HuH-7 (cell line): ENCODE measurements at regions not wholly inside any gene's neighbourhood (a gene's known extent, or its start where the extent isn't known, plus 50 kb on each side); places are given as distances from the start of the nearest gene placed in this dataset.

Source experiments
- DNase-seq: peaks from one replicate; pipeline ENCODE4 v3.0.0; 2011; ENCODE audit warnings: low spot score

DNA sequence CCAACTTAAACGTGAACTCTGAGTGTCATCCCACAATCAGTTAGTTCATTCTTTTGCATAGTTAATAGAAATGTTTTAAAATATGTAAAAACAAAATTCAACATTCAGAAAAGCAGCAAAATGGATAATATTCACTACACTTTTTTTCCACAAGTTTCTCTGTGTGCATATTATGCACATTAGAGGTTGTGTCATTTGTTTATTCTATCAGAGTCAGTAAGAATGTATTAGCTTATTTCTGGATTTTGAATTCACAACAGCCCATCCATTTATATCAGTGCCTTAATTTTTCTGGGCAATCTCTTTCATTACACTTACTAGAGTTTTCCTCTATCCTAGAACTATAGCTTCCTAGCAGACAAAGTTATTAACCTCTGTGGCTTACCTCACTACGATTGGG is 432.7 kb upstream of the SEMA3A start:
- DNase-seq: no peak

DNA sequence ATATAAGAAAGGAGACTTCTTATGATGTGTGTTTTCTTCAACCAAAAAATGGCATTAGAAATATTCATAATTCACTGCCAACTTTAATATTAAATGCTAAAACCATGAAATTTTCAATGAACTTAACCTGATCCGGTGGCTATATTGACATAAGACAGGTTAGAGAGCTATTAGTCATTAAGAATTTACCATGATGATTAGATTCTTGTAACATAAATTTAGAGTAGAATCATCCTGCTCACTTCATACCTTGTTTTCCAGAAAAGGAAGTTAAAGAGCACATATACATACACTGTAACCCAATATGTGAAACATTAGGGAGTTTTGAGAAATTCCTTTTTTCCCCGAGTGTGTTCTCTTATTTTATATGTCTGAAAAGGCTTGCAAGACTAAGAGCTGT is 430.3 kb upstream of the SEMA3A start:
- DNase-seq: no peak

DNA sequence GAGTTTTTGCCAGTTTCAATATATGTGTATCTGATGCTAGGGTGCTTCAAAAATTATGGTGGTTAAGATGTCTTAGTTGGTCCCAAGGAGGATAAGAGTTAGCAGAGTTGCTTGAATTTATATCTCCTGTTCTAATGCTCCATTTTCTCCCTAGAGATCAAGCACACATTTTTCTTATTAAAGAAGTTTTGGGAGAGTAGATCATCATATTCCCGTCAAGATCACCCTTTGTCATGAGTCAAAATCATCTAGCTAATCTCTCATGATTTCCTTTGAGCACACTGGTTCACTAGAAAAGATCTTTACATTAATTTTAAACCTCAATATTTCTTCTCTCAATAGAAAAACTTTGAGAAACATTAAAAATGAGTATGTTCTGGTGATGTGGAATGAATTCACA is 429.9 kb upstream of the SEMA3A start:
- no peak for DNase-seq

DNA sequence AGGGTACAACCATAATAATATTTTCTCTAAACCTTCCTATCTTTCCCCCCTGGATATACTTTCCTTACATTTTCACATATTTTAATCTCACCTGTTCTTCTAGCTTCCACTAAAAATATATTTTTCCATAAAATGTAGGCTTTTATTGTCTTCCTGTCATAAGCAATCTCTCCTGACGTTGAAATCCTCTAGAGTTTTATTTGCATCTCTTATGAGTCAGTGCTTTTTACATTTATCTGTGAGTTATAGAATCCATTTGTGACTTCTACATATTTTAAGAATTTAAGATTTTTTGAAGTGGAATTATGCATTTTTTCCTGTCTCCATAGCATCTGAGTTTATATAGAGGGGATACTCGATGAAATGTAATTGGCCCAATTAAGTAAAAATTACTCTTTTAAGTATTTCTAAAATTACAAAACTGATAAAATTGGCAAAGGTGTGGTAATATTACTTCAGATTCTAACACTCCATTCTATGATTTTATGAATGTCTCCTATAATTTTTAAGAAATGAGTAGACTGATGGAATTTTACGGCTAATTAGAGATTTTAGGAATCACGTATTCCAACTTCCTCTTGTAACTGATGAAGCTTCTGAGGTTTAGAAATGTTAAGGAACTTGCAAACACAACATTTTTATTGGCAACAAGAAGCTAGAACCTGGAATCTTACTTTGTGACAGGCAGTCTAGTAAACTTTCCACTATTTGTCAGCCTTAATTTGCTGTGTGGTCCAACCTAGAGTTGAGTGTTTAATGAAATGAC is 422.9 kb upstream of the SEMA3A start:
- no peak for DNase-seq

DNA sequence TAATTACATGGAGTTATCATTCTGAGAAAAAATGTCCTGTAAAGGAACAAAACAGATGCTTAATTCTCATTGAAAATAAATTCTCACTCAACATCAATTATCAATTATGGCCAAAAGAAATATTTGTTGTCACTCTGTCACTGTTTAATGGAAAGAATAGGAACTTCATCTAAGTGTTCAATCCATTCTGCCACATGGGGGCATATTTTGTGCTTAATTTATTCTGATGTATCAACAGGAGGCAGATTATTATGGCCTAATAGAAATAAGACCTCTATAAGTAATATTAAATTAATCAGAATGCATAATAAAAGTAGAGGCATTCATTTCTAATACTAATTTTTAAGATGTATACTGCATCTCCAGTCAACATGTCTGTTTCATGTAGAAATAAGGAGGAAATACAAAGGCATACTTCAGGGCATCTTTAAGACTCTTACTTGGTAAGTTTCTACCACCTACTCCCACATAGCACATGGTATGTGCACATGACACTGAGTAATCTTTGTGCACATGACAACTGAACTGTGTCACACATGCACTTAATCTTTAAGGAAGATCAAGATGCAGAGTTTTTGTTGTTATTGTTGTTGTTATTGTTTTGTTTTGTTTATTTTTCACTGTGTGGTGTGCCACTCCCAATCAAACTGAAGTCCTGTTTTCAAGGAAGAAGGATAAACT is 420.4 kb upstream of the SEMA3A start:
- no peak for DNase-seq

DNA sequence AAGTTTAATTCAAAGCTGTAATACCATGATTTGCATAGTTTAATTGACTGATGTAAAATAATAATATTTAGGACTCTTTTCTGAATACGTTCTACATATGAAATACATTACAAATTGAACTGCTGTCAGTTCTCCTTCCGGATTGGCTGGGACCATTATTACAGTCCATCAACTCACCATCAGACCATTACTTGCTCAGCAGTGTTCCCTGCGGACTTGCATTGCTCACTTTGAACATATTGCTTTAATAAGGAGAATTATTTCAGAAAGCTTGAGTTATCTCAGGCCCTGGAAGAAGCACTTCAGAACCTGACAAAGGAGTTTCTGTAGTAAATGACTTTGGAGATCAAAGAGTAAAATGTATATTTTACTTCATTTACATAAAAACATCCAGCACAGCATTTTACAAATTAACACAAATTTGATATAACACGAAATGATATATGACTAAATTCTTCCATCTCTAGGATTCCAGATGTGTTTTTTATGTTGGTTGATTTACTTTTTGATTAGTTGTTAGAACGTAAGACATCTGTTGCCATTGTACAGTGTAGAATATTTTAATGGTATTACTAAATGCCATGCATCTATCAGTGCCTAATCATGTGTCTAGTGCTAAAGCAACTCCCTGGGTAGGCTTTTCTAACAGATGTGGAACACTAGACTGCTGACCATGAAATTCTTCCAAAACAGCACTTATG is 418.5 kb upstream of the SEMA3A start:
- no peak for DNase-seq

DNA sequence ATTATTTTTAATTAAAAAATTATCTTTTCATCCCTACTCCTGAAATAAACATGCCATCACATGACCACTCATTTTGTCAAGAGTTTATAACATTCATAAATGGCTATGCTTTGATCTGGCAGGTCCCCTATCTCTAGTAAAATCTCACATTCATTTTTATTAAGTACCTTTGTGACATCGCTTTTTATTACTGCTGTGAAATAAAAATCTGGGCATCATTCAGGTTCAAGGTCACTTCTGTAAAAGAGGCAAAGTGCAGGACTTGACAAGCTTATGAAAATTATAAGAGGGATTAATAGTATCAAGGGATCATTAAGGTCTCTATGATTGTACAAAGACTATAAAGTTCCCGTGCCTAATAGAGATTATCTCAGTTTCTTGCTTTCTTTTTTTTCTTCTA is 416.8 kb upstream of the SEMA3A start:
- no peak for DNase-seq

DNA sequence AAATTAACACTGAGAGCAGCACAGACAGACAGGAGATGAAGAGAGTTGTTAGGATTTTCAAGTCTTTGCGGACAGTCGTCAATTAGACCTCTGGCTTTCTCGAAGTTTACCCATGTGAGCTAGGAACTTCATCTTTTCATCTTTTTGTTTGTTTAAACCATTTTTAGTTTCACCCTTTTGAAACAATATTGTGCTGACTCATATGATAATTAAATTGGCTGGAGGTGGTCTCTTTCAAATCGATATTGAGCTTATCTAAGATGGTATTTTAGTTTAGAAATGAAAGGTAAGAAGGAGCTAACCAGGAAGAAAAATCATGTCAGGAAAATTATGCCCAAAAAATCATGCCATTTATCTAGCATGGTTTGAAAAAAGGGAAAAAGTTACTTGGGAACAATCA is 415.8 kb upstream of the SEMA3A start:
- no peak for DNase-seq

DNA sequence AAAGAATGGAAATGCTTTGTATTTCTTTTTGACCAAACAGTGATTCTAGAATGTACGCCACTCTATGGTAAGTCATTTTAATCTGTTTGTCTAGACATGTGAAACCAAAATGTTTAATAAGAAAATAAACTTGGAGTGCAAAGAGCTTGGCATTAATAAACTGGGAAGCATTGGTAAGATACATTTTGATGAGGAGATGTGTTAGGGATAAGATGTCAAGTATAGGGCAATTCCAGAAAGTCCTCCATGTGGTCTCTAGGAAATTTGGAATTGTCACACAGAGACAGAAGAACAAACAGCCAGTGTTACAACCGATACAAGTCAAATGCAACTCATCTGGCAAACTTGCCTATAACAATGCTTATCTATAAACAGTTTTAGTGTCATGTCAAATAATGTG is 410.7 kb upstream of the SEMA3A start:
- DNase-seq: no peak

DNA sequence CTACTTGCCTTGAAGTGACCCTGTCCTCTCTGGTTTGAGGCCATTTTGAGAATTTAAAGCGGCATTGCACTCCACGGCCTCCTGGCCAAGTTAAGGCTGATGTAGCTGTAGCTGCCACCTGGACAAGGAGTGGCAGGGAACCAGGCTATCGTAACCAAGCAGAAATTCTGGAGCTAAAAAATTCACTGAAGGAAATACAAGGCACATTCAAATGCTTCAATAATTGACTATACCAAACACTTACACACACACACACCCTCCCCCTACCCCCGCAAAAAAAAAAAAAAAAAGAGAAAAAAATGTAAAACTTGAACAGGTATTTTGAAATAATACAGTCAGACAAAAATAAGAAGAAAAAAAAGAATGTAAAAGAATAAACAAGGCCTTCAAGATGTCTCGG is 409.0 kb upstream of the SEMA3A start:
- DNase-seq: no peak

DNA sequence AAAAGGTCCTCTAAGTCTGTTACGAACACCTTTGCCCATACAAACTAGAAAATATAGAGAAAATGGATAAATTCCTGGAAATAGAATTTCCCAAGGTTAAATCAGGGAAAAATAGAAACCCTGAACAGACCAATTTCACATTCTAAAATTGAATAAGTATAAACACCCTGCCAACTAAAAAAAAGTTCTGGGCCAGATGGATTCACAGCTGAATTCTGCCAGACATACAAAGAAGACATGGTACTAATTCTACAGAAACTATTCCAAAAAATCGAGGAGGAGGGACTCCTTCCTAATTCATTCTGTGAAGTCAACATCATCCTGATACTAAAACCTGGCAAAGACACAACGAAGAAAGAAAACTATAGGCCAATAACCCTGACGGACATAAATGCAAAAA is 400.4 kb upstream of the SEMA3A start:
- DNase-seq: no peak

DNA sequence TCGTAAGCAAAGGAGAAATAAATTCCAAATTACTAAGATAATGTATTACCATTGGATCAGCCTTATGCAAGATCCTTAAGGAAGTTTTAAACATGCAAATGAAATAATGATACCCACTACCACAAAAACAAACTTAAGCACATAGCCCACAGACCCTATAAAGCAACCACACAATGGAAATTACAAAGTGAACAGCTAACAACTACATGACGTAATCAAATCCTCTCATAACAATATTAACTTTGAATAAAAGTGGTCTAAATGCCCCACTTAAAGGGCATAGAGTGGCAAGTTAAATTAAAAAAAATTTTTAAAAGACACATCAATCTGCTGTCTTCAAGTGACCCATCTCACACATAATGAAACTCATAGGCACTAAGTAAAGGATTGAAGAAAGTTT is 397.3 kb upstream of the SEMA3A start:
- DNase-seq: no peak

DNA sequence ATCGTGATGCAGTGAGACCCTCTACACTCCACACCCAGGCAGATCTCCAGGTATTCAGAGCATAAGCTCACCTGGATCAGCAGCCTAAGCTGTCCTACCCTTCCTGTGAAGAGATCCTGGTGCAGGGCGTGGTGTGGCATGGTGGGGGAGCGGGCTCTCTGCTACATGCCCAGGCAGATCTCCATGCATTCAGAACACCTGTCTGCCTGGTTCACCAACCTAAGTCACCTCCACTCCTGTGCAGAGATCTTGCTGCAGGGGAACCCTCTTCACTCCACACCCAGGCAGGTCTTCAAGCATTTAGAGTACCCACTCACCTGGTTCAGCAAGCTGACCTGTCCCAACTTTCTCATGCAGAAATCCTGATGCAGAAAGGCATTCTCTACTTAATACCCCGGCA is 394.4 kb upstream of the SEMA3A start:
- DNase-seq: no peak

DNA sequence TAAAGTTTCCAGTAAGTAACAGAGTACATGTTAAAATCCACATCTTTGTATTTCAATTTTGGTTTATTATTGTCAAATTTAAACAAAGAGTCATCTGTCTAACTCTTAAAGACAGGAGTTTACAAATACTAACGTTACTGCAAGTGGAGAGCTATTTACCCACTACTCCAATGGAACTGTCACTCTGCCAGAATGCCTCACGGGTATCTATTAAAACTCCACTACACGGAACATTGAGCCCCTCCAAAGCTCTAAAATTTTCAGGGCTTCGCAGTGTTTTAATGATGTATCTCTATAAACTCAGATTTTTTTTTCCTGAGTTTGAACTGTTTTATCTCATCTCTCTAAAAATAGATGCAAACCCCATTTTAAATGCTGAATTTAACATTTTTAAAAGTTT is 388.7 kb upstream of the SEMA3A start:
- no peak for DNase-seq

DNA sequence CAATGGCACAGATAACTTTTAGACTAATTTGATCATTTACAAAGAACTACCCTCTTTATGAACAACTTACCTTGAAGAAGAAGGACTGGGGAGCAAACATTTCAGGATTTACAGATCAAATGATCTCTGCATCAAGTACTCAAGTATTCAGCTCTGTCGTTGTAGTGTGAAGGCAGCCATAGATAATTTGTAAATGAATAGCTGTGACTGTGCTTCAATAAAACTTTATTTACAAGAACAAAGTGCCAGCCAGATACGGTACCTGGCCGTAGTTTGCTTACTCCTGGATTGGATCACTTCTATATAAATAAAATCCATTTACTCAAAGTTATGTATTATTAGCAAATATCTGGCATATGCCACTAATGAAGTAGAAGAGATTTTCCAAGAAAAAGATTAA is 388.2 kb upstream of the SEMA3A start:
- DNase-seq: no peak

DNA sequence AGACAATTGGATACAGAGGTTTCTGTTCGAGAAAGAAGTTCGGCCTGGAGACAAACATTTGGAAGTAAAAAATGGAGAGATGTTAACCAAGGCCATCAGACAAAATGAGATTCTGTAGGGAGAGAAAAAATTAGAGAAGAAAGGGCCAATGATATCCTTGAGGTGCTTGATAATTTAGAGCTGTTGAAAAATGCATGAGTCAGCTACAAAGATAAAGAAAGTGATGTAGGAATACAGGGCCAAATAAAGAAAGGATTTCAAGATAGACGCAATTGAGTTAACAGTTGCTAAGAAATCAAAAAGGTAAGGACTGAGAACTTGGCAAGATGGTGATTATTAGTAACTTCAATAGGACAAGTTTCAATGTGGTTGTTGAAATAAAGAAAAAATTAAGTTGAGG is 384.2 kb upstream of the SEMA3A start:
- DNase-seq: no peak

DNA sequence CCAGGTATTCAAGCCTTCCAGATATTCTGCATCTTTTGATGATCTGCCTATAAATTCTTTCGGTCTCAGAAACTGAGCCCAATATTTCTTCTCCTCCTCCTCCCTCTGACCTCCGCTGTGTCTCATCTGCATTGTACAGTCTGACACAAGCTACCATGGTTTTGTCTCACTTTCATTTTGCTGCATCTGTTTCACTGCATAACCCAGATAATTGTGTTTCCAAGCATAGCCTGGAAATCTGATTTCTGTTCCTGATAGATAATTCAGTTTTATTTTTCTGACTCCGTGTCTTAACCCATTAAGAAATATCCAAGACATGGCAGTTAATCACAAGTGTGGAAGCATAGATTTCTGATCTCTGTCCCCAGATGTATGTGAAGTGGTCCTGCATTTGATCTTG is 374.2 kb upstream of the SEMA3A start:
- no peak for DNase-seq

DNA sequence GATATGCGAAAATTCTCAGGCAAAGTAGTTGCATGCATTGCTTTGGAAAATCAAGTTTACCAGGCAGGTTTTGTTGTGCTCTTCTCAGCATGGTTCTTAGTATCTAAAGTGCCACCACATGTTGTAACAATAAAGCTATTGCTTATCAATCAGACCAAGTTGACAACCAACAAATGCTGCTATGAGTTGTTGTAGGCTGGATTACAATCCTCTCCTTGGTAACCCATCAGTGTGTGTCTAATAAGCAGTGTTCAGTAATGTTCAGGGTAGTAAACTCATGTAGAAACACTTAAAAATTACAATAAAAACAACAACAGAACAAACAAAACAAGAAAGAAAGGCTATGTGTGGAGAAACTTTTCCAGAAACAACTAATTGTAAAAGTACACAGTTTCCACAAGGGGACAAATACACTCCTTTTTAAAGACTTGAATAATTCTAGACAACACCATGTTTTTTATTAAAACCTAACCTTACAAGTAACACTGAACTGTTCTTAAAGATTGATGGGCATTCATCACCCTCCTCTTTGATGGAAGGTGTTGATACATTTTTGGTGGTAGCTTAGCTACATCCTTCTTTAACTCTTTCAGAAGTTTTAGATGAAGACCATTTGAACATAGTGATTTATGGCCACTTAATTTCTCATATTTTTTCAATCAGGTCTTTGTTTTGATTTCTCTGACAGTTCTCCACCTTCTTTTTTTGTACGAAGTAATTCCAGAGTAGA is 370.9 kb upstream of the SEMA3A start:
- DNase-seq: no peak

DNA sequence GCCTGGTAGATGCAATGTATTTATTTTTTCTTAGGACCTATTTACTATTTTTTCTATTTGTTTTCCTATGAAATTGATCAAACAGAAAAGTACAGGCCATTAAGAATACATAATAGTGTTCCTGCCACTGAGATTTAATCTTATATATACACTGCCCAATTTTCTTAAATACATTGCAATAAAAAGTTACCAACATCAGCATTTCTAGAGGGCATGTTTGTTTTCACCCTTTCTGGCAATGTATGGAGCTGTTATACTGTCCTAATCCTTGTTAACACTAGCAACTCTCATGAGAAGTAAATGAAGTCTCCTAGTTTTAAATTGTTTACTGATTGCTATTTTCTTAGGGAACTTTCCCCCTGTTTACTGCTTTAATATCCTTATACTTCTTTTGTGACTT is 359.1 kb upstream of the SEMA3A start:
- no peak for DNase-seq

DNA sequence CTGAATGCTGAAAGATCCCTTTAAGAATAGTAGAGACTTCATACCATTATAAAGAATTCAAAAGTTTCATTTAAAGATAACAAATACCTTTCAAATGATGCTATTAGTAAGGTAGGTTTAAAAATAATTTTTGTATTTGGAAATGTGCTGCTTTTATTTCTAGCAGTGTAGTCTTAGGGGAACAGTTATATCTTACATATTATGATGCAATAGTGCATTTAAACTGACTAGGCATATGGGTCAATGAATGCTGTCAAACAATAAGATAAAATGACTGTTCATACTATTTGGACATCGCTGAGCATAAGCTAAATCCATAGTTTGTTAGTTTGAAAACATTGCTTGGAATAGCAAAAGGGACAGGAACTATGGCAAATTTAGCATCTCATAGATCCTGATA is 354.8 kb upstream of the SEMA3A start:
- DNase-seq: no peak

DNA sequence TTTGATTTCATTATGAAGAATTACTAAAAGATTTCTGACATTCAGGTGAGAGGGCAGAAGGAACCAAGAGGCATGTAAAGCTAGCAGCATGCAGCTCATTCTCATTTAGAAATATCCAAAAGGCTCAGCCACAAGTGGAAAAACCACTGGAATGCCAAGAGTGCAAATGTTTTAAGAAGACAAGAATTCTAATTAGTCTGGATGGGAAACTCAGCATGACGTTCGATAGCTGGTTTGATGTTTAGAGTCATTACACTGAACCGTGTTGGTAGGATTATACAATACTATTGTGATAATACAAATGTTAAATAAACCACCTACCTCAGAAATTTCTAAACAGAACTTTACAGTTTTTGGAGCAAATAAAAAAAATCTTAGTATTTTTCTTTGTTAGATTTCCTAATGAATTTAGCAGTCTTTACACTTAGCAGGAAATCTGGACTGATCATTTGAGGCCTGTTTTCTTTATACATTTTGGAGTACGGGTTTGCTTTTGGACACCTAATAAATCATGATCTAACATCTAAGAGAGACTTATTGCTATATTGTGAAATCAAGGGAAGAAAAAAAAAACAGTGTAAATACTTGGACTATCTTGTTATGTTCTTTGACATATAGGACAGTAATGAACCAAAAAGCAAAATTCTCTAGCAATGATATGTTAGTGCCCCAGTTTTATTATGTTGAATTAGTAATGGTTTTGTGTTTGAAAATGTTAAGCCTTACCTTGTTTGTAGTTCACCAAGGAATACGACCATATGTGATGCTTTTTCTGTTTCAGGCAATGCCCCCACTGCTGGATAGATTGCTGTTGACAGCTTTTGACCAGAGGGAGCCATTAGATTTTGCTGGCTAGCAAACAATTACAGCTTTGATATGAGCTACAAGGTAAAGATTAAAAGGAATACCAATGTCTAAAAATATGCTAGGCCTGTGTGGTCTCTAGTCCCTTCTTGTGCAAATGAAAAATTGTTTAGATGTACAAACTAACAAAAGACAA is 354.1 kb upstream of the SEMA3A start:
- DNase-seq: no peak

DNA sequence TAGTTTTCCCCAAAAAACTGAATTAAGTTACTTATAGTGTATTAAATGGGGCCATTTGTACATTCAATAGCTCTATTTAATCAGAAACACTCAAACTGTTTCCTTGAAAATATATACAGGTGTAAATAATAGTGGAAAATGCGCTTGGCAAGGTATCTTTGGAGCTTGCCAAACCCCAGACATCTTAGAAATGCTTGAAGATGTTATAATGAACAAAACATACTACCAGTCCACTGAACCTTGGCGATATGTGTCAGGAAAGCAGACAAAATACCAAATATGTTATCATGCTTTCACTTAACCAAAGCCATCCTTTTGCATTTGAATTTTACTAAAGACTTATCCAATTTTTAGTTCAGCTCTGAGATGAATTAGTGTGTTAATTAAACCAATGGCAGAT is 352.7 kb upstream of the SEMA3A start:
- no peak for DNase-seq
